ENCODE measurements at regions not wholly inside any gene's neighbourhood (a gene's known extent, or its start where the extent isn't known, plus 50 kb on each side); places are given as distances from the start of the nearest gene placed in this dataset.

DNA sequence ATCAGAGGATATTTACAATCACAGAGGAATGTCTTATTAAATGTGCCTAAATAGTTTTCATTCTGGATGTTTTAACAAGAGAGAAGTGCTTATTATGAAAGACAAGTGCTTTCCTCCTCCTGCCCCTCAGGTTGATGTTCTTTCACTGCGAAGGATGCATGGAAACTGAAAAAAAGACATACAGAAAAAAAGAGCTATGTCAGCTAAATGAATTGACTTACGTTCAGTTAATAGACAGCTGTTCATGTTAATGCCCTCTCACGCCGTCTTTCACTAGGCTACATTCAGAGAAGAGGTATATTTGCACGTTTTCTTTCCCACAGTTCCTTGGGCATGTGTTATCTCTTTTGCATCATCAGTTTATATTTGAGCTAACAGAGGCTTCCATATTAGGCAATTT lies 821.8 kb upstream of the PCDH9 start:
- no peaks in the 10 kb centered on the region for H3K79me2 ChIP-seq (ENCODE audit: insufficient read depth)
- H3K27ac ChIP-seq (ENCODE audit: low read depth in 2 of 2, low read length in 1 of 2): no peak overlapping the region
- ChIA-PET CTCF (interaction anchor here (1.2 kb wide), 1 partner anchor 17 kb away, joined by 3 read pairs; no protein-coding TSS in a partner anchor), POLR2A (no interaction called here)
- H2AFZ ChIP-seq (ENCODE audit: low read depth): no peak overlapping the region
- H3K36me3 ChIP-seq (replicated peaks in 1 of 2; ENCODE audit: control insufficient read depth in 1 of 2, insufficient read depth in 2 of 2, low read length in 1 of 2): no peaks in the 10 kb centered on the region
- no peaks in the 10 kb centered on the region for H4K20me1 ChIP-seq (ENCODE audit: insufficient read depth)
- no peaks in the 10 kb centered on the region for H3K9me2 ChIP-seq
- H3K9me3 ChIP-seq: no peaks in the 10 kb centered on the region
- H3K4me1 ChIP-seq (ENCODE audit: control insufficient read depth in 1 of 2, insufficient read depth in 2 of 2, low read depth in 1 of 2, low read length in 1 of 2): no peaks in the 10 kb centered on the region; a peak in 1 of 4 replicates
- H3K27me3 ChIP-seq (ENCODE audit: insufficient read depth): no peaks in the 10 kb centered on the region
- TF ChIP-seq FOXM1 (IDR thresholded peaks at IDR 0.05; ENCODE audit: low read depth) (no peak), EZH2phosphoT487 (IDR thresholded peaks at IDR 0.05; ENCODE audit: borderline replicate concordance, low read depth) (no peak), TAF1 (IDR thresholded peaks at IDR 0.05; ENCODE audit: borderline replicate concordance, low read depth, low read length) (no peak), GATA2 (CRISPR knock-in tag; IDR thresholded peaks at IDR 0.05) (no peak)
- TF ChIP-seq, protein P1, sequence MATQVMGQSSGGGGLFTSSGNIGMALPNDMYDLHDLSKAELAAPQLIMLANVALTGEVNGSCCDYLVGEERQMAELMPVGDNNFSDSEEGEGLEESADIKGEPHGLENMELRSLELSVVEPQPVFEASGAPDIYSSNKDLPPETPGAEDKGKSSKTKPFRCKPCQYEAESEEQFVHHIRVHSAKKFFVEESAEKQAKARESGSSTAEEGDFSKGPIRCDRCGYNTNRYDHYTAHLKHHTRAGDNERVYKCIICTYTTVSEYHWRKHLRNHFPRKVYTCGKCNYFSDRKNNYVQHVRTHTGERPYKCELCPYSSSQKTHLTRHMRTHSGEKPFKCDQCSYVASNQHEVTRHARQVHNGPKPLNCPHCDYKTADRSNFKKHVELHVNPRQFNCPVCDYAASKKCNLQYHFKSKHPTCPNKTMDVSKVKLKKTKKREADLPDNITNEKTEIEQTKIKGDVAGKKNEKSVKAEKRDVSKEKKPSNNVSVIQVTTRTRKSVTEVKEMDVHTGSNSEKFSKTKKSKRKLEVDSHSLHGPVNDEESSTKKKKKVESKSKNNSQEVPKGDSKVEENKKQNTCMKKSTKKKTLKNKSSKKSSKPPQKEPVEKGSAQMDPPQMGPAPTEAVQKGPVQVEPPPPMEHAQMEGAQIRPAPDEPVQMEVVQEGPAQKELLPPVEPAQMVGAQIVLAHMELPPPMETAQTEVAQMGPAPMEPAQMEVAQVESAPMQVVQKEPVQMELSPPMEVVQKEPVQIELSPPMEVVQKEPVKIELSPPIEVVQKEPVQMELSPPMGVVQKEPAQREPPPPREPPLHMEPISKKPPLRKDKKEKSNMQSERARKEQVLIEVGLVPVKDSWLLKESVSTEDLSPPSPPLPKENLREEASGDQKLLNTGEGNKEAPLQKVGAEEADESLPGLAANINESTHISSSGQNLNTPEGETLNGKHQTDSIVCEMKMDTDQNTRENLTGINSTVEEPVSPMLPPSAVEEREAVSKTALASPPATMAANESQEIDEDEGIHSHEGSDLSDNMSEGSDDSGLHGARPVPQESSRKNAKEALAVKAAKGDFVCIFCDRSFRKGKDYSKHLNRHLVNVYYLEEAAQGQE (IDR thresholded peaks at IDR 0.05; ENCODE audit: low read depth, low read length): no peak
- 73% methylated on average over 5 of the region's 5 CpGs for WGBS (ENCODE audit: low lambda C conversion rate)
- no peak overlapping the region for H3K4me3 ChIP-seq (ENCODE audit: low read depth in 2 of 2, low read length in 1 of 2)
- no peak overlapping the region for H3K4me2 ChIP-seq
- DNase-seq: no peak
- no peaks in the 10 kb centered on the region for H3F3A ChIP-seq (replicated peaks; ENCODE audit: insufficient read depth)
- no peak overlapping the region for H3K9ac ChIP-seq

DNA sequence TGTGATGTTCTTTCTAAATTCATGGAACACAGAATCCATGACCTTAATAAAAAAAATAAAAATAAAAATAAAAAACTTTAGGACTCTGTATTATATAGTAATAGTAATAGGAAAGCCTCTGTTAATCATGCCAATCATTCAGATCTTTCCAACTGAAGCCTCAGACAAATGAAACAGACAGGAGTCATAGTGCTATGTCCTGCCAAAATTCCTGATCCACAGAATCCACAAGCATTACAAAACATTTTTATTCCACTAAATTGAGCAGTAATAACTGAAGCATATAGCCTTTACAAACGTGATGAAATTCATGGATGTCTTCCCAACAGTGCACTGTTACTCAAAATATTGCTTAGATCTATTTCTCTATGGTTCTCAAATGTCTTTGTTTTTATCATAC lies 820.6 kb upstream of the PCDH9 start:
- 18% methylated on average over 1 of the region's 1 CpG for whole genome bisulfite sequencing (ENCODE audit: low lambda C conversion rate)
- Histone ChIP-seq H3K4me1 (ENCODE audit: control insufficient read depth in 1 of 2, insufficient read depth in 2 of 2, low read depth in 1 of 2, low read length in 1 of 2) (no peaks in the 10 kb centered on the region; a peak in 1 of 4 replicates), H3K27me3 (ENCODE audit: insufficient read depth) (no peaks in the 10 kb centered on the region), H3K79me2 (ENCODE audit: insufficient read depth) (no peaks in the 10 kb centered on the region), H3K27ac (ENCODE audit: low read depth in 2 of 2, low read length in 1 of 2) (no peak overlapping the region), H3F3A (replicated peaks; ENCODE audit: insufficient read depth) (no peaks in the 10 kb centered on the region), H4K20me1 (ENCODE audit: insufficient read depth) (no peaks in the 10 kb centered on the region), H3K4me2 (no peak overlapping the region), H3K9me3 (no peaks in the 10 kb centered on the region), H3K9me2 (no peaks in the 10 kb centered on the region), H3K4me3 (ENCODE audit: low read depth in 2 of 2, low read length in 1 of 2) (no peak overlapping the region), H2AFZ (ENCODE audit: low read depth) (no peak overlapping the region), H3K36me3 (replicated peaks in 1 of 2; ENCODE audit: control insufficient read depth in 1 of 2, insufficient read depth in 2 of 2, low read length in 1 of 2) (no peaks in the 10 kb centered on the region), H3K9ac (no peak overlapping the region)
- TF ChIP-seq MEF2A (IDR thresholded peaks at IDR 0.05; ENCODE audit: borderline replicate concordance, low read depth): no peak
- no peak for TF ChIP-seq MXI1 (IDR thresholded peaks at IDR 0.05; ENCODE audit: low read depth, low read length)
- ChIA-PET POLR2A (no interaction called here), CTCF (interaction anchor here (0.9 kb wide), 1 partner anchor 22 kb away, joined by 3 read pairs; no protein-coding TSS in a partner anchor)
- no peak for DNase-seq

DNA sequence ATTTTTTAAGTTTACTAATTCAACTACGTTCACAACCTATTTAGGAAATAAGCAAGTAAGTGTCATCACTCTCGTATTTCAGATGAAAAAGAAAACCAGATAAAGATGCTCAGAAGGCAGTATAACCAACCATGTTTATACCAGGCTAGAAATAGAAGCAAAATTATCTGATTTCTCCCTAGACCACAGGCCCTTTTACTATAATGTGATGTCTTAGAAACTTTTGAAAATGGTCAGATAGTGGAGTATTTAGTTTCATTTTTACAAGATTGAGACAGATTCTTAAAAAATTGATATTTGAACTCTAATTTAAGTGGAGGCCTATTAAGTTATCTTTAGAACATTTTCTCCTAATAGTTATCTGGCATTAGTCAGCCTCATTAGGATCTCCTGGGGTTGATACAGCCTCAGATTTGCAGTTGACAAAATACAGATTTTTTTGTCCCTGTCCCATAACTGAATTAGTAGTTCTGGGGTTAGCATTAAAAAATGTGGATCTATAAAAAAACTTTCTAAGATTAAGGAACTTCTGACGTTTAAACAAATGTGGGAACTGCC lies 818.7 kb upstream of the PCDH9 start:
- Histone ChIP-seq H4K20me1 (ENCODE audit: insufficient read depth) (no peaks in the 10 kb centered on the region), H3K4me1 (ENCODE audit: control insufficient read depth in 1 of 2, insufficient read depth in 2 of 2, low read depth in 1 of 2, low read length in 1 of 2) (no peaks in the 10 kb centered on the region; a peak in 1 of 4 replicates), H3K9me3 (no peaks in the 10 kb centered on the region), H3K4me2 (no peak overlapping the region), H3K9me2 (no peaks in the 10 kb centered on the region), H3K27ac (ENCODE audit: low read depth in 2 of 2, low read length in 1 of 2) (peak overlapping the region in 1 of 2 experiments; percentile 39; a peak in 2 of 4 replicates), H3K36me3 (replicated peaks in 1 of 2; ENCODE audit: control insufficient read depth in 1 of 2, insufficient read depth in 2 of 2, low read length in 1 of 2) (no peaks in the 10 kb centered on the region), H2AFZ (ENCODE audit: low read depth) (no peak overlapping the region), H3K27me3 (ENCODE audit: insufficient read depth) (no peaks in the 10 kb centered on the region), H3F3A (replicated peaks; ENCODE audit: insufficient read depth) (no peaks in the 10 kb centered on the region), H3K79me2 (ENCODE audit: insufficient read depth) (no peaks in the 10 kb centered on the region), H3K4me3 (ENCODE audit: low read depth in 2 of 2, low read length in 1 of 2) (no peak overlapping the region), H3K9ac (no peak overlapping the region)
- ChIA-PET POLR2A (no interaction called here), CTCF (no interaction called here)
- DNase-seq: no peak
- TF ChIP-seq, protein P2, sequence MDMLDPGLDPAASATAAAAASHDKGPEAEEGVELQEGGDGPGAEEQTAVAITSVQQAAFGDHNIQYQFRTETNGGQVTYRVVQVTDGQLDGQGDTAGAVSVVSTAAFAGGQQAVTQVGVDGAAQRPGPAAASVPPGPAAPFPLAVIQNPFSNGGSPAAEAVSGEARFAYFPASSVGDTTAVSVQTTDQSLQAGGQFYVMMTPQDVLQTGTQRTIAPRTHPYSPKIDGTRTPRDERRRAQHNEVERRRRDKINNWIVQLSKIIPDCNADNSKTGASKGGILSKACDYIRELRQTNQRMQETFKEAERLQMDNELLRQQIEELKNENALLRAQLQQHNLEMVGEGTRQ (IDR thresholded peaks at IDR 0.05; ENCODE audit: borderline replicate concordance, low read depth, low read length): no peak
- TF ChIP-seq, protein P3, sequence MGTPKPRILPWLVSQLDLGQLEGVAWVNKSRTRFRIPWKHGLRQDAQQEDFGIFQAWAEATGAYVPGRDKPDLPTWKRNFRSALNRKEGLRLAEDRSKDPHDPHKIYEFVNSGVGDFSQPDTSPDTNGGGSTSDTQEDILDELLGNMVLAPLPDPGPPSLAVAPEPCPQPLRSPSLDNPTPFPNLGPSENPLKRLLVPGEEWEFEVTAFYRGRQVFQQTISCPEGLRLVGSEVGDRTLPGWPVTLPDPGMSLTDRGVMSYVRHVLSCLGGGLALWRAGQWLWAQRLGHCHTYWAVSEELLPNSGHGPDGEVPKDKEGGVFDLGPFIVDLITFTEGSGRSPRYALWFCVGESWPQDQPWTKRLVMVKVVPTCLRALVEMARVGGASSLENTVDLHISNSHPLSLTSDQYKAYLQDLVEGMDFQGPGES (IDR thresholded peaks at IDR 0.05; ENCODE audit: low read depth, low read length): no peak
- TF ChIP-seq SIN3A (IDR thresholded peaks at IDR 0.05; ENCODE audit: borderline replicate concordance, low read depth, low read length) (no peak), TAF1 (IDR thresholded peaks at IDR 0.05; ENCODE audit: borderline replicate concordance, low read depth, low read length) (no peak)
- TF ChIP-seq, protein P1 (IDR thresholded peaks at IDR 0.05; ENCODE audit: low read depth, low read length): no peak
- 12% methylated on average over 3 of the region's 3 CpGs for WGBS (ENCODE audit: low lambda C conversion rate)

Measured in SK-N-SH (cell line).